ENCODE measurements at regions not wholly inside any gene's neighbourhood (a gene's known extent, or its start where the extent isn't known, plus 50 kb on each side); places are given as distances from the start of the nearest gene placed in this dataset.

DNA sequence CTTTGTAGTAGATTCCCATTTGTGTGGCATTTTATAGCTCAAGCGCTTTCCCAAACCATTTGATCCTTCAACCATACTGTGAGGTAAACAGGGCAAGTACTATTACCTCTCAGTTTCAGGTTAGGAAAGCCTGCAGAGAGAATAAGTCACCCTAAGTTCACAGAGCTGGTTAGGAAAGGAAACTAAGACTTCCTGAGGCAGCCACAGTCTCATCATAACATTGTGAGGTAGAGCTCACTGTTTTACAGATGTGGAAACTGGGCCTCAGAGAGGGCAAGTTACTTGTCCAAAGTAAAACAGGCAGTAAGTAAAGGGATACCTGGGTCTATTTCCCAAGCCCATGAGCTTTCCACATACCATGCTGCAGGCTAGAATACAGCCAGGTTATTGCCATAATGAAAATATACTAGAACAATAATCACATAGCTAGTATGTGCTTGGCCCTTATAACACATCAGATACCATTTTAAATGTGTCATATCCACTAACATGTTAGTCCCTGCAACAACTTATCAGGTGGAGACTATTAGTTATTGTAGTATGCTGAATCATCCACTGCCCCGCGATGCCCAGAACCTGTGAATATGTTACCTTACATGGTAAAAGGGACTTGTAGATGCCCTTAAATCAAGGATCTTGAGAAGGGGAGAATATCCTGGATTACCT lies 150.9 kb upstream of the GRIP1 start:
- TF ChIP-seq, protein P1, sequence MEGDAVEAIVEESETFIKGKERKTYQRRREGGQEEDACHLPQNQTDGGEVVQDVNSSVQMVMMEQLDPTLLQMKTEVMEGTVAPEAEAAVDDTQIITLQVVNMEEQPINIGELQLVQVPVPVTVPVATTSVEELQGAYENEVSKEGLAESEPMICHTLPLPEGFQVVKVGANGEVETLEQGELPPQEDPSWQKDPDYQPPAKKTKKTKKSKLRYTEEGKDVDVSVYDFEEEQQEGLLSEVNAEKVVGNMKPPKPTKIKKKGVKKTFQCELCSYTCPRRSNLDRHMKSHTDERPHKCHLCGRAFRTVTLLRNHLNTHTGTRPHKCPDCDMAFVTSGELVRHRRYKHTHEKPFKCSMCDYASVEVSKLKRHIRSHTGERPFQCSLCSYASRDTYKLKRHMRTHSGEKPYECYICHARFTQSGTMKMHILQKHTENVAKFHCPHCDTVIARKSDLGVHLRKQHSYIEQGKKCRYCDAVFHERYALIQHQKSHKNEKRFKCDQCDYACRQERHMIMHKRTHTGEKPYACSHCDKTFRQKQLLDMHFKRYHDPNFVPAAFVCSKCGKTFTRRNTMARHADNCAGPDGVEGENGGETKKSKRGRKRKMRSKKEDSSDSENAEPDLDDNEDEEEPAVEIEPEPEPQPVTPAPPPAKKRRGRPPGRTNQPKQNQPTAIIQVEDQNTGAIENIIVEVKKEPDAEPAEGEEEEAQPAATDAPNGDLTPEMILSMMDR (IDR thresholded peaks at IDR 0.05) = no peak
- TF ChIP-seq POLR2A (IDR thresholded peaks at IDR 0.05) = no peak
